Epithelial cell of proximal tubule (primary cell): ENCODE measurements at regions not wholly inside any gene's neighbourhood (a gene's known extent, or its start where the extent isn't known, plus 50 kb on each side); places are given as distances from the start of the nearest gene placed in this dataset.
"Not testable (repeated sequence)": the region's sequence is repeated elsewhere in the genome, so short reads cannot be mapped to it uniquely, and the experiment has no call there.

ENCODE experiments used
- DNase-seq: peaks from one replicate; pipeline ENCODE4 v3.0.0-alpha.2; 2011; ENCODE audit warnings: low read depth
- H3K4me3 ChIP-seq: 2 replicates; pipeline ENCODE4 v1.5.1; 2011; ENCODE audit warnings: low read depth, mild to moderate bottlenecking, low read length
- CTCF ChIP-seq: conservative IDR thresholded peaks from 2 replicates; pipeline ENCODE4 v1.5.1; 2012; ENCODE audit warnings: low read depth, mild to moderate bottlenecking, low read length

GRCh38 chr9:22170556-22170955 is 161.5 kb upstream of the CDKN2B start:
- DNase-seq = no peak
- no peak for TF ChIP-seq CTCF

GRCh38 chr9:22170990-22171670 is 162.0 kb upstream of the CDKN2B start:
- no peak for TF ChIP-seq CTCF
- DNase-seq = no peak
- H3K4me3 ChIP-seq = no peak overlapping the region

More at GRCh38 chr9:22170556-22170955, 161.5 kb upstream of the CDKN2B start:
- H3K4me3 ChIP-seq = no peak overlapping the region

- no peak for TF ChIP-seq CTCF
- DNase-seq = no peak
- H3K4me3 ChIP-seq = no peak overlapping the region
These were observed 162.6 kb upstream of the CDKN2B start for GRCh38 chr9:22171691-22172090.

- no peak overlapping the region for H3K4me3 ChIP-seq
- no peak for TF ChIP-seq CTCF
- DNase-seq = no peak
These were observed 164.8 kb upstream of the CDKN2B start for GRCh38 chr9:22173908-22174307.

GRCh38 chr9:22175972-22176545 is 167.0 kb upstream of the CDKN2B start:
- no peak for TF ChIP-seq CTCF
- H3K4me3 ChIP-seq = no peak overlapping the region
- no peak for DNase-seq

- not testable (repeated sequence) for DNase-seq
These were observed 171.9 kb upstream of the CDKN2B start for GRCh38 chr9:22181021-22181420.

GRCh38 chr9:22189471-22189870 is 180.4 kb upstream of the CDKN2B start:
- TF ChIP-seq CTCF = no peak
- no peak overlapping the region for H3K4me3 ChIP-seq
- DNase-seq = no peak

More at GRCh38 chr9:22181021-22181420, 171.9 kb upstream of the CDKN2B start:
- not testable (repeated sequence) for H3K4me3 ChIP-seq

- not testable (repeated sequence) for H3K4me3 ChIP-seq
These were observed 187.9 kb upstream of the CDKN2B start for GRCh38 chr9:22197000-22197399.

More at GRCh38 chr9:22197000-22197399, 187.9 kb upstream of the CDKN2B start:
- not testable (repeated sequence) for DNase-seq
